Stimulated activated CD8-positive, alpha-beta memory T cell treated with anti-CD3 and anti-CD28 coated beads, Interleukin-7, amount 100 ng/mL, for 48 hours (primary cell): ENCODE measurements at regions not wholly inside any gene's neighbourhood (a gene's known extent, or its start where the extent isn't known, plus 50 kb on each side); places are given as distances from the start of the nearest gene placed in this dataset.

Experiments
- DNase-seq, 2 donors: peaks; one replicate each; pipeline ENCODE4 v3.0.0-alpha.2; 2020; ENCODE audit warnings: low read depth in 1 of 2; ENCODE audit errors: extremely low read depth in 1 of 2

DNA sequence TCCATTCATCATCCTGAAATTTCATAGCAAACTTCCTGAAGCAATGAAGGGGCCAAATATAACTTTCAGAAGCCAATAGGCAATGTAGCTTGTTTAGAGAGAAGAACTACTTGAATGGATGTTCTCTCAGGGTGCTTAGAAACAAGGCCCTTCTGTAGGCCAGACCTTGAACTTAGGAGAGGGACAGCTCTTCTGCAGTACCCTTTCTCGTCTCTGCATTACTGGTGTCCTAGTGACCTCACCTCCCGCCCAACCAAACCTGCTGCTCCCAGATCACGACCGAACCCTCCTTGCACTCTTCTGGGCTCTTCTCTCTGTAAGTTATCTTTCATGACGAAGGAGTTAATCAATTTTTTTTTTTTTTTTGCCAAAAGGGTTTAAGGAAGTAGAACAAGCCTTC, 543.9 kb downstream of the TDRD15 start:
- no peak for DNase-seq

- DNase-seq: no peak
Observed at GRCh38 chr2:21668078-21668710, 544.4 kb downstream of the TDRD15 start.

DNA sequence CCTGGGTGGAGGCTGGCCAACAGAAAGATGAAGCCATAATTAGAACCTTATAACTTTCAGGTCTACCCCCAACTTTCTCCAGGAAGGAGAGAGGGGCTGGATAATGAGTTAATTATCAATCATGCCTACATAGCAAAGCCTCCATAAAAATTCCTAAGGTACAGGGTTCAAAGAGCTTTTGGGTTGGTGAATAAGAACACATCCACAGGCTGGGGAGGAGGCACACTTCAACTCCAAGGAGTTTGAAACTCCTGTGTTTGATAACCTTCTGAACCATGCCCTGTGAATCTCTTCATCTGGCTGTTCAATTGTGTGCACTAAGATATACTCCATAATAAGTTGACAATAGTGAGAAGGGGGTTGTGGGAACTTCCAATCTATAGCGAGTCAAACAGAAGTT, 552.3 kb downstream of the TDRD15 start:
- DNase-seq: no peak

DNA sequence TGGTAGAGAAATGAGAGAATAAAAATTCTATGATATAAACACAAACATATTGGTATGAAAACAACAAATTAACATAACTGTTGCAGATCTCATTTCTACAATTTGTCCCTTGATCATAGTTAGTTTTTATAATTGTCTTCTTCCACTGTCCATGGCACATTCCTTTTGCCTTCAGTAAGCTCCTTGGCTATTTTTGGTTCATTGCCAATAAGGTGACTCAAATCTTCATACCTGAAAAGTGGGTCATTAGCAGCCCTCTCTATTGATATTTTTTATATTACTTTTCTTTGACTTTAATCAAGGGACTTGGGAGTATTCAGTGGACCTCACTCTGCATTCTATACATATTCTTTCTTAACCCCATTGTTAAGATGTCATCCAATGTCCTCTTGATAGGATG, 552.9 kb downstream of the TDRD15 start:
- no peak for DNase-seq

DNA sequence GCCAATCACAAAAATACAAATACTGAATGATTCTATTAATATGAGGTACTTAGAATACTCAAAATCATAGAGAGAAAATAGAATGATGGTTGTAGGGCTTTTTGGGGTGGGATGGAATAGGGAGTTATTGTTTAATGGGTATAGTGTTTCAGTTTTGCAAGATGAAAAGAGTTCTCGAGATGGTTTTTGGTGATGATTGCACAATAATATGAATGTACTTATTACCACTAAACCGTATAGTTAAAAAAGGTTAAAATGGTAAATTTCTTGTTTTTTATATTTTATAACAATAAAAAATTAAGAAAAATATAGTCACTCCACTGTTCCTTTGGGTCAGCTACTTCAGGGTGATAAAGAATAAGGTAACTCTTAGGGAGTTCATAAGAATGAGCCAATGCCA, 560.1 kb downstream of the TDRD15 start:
- no peak for DNase-seq

DNA sequence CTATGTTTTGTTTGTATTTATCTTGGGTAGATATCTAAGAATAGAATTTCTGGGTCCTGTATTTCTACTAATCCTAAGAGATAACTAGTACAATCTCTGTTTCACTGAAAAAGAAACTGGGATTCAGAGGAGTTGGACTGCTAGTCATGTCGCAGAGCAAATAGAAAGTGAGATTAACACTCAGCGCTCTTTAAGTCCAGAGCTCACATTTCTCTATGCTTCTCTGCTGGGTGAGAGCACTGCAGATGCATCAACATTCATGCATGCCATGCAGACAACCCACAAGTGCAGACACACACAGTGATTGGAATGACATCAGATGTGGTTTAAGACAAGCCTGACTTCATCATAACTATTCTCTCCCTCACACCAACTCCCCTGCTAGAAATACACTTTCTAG, 563.8 kb downstream of the TDRD15 start:
- DNase-seq: no peak

GRCh38 chr2:21690005-21690404, 566.2 kb downstream of the TDRD15 start:
- no peak for DNase-seq

GRCh38 chr2:21693081-21693480, 569.3 kb downstream of the TDRD15 start:
- DNase-seq: no peak

DNA sequence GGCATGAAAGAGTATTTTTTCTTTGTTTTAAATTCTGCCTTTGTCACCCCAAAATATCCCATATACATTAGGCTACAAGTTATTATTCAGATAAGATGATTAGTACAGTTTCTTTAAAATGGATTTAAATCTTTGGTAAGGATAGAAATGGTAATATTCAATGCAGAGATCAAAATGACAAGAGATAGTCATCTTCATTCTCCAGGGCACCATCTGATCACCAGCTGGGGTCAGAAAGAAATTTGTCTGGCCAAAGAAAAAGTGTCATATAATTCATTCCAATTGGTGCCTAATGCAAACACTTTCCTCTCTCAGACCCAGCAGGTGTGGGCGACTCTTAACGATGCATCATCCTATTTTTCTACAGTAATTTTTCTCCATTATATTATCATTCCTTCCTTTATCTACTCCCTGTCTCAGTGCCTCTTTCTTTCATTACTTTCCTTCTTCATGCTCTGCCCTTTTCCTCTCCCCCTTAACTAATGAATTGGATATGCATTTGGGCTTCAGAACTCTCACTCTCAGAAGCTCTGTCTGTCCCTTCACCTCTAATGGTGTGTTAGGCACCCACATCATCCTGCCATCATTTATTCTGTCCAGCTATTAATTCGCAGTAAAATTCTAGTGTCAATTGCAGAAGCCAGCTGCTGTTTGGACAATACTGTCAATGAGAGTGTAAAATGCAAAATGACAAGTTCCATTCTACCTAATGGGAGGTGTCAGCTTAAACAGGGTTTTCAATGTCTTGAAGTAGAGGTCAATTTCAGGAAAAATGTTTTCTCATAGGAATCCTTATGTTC, 570.5 kb downstream of the TDRD15 start:
- DNase-seq: no peak

- DNase-seq: no peak
Observed at GRCh38 chr2:21696900-21697299, 573.1 kb downstream of the TDRD15 start.

DNA sequence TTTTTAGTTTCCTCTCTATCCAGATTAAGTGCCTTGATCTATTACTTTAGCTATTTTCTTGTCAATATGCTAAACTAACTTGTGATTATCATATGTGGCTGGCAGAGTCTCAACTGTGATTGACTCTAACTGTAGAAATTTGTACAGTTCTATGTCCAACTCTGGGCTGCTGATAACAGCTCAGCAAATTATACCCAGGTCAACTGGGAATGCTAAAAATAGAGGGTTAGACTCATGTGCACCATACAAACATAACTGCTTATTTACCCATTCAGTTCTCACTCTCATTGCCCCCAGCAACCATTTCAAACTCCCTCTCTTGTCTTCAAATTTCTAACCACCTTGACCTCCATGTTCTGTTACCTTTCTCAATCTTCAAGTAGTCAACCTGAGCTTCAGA, 576.9 kb downstream of the TDRD15 start:
- no peak for DNase-seq

GRCh38 chr2:21710031-21710430, 586.3 kb downstream of the TDRD15 start:
- DNase-seq: no peak

DNA sequence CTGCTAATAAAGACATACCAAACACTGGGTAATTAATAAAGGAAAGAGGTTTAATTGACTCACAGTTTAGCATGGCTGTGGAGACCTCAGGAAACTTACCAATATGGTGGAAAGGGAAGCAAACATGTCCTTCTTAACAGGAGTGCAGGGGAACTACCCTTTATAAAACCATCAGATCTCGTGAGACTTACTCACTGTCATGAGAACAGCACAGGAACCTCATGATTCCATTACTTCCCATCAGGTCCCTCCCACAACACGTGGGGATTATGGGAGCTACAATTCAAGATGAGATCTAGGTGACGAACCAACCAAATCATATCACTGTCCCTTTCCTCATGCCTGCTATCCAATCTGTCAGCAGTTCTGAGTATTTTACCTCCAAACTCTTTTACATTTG, 586.7 kb downstream of the TDRD15 start:
- DNase-seq: no peak

GRCh38 chr2:21715887-21716286, 592.1 kb downstream of the TDRD15 start:
- no peak for DNase-seq

GRCh38 chr2:21727101-21727500, 603.3 kb downstream of the TDRD15 start:
- DNase-seq: no peak

DNA sequence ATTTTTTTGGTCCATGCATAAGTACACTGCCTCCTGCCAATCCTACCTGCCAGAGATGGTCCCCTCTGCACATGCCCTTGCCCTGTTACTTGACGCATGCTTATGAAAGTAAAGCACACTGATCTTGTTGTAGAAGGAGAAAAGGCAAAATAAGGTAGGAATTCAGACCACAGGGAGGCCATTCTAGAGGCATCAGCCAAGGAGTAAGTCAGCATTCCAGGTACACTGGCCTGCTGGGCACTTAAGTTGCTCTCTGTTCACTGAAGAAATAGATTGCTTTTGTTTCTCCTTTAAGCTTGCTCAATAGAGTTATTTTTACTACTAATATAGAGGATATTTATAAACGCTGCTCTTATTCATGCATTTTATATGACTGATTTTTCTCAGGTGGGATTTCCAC, 604.4 kb downstream of the TDRD15 start:
- DNase-seq: no peak

- DNase-seq: no peak
Observed at GRCh38 chr2:21730141-21730540, 606.4 kb downstream of the TDRD15 start.

- DNase-seq: no peak
Observed at GRCh38 chr2:21740484-21740883, 616.7 kb downstream of the TDRD15 start.

DNA sequence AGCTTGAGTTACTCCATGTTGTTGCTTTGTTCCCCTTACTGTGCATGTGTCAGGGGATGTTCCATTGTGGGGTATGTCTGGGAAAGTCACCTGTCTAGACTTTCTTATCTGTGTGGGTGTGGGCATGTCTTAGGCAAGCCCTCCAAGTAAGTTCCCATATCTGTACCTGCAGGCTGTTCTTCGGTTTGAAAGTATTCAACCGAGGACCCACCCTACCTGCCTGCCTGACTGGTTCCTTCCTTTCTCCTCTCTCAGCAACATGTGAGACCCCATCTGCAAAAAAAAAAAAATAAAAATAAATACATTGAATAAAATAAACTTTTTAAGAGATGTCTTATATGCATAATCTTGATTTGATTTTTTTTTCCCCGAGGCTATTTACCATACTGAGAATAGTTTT, 622.7 kb downstream of the TDRD15 start:
- DNase-seq: no peak

DNA sequence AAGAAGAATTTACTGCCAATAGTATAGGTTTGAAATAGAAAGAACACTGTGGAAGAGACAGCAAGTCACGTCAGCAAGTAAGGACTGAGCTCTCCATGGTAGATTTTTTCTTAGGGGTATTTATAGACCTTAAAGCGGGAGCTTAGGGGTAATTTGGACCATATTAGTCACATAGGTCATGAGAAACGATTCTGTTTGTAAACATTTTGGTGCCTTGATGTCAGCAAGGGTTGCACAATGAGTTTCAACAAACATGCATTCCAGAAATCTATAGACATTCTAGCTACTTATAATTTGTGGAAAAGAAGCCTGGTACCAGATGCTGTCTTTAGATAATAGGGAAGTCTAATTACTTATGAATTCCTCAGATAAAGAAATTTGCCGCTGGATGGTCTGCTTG, 624.7 kb downstream of the TDRD15 start:
- DNase-seq: no peak

GRCh38 chr2:21754164-21754788, 630.5 kb downstream of the TDRD15 start:
- no peak for DNase-seq

GRCh38 chr2:21757805-21758430, 634.1 kb downstream of the TDRD15 start:
- no peak for DNase-seq
